Activated naive CD4-positive, alpha-beta T cell treated with anti-CD3 and anti-CD28 coated beads, Interleukin-2, amount 50 U/mL, for 16 hours (primary cell): ENCODE measurements at regions not wholly inside any gene's neighbourhood (a gene's known extent, or its start where the extent isn't known, plus 50 kb on each side); places are given as distances from the start of the nearest gene placed in this dataset.
A peak's percentile ranks its signal among the peaks of the same experiment; 100 is the strongest.

Source experiments
- DNase-seq: peaks from one replicate; pipeline ENCODE4 v3.0.0-alpha.2; 2020

DNA sequence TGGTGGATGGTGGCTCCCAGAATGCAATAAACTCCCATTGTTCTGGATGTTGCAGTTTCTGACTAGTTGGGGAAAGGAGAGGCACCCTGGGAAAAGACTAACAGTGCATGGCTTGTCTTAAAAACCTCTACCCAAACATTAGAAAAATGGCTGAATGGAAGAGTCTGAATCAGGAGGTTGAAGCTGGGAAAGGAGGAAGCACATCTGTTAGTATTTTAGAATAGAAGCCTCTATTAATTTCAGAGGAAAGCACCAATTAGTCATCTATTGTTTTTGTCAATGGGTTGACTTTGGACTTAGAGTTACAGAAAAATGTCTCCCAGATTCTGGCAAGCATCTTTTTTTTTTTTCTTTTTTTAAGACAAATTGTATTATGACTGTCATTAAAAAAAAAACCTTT is 56.1 kb upstream of the ELMO1 start:
- no peak for DNase-seq

DNA sequence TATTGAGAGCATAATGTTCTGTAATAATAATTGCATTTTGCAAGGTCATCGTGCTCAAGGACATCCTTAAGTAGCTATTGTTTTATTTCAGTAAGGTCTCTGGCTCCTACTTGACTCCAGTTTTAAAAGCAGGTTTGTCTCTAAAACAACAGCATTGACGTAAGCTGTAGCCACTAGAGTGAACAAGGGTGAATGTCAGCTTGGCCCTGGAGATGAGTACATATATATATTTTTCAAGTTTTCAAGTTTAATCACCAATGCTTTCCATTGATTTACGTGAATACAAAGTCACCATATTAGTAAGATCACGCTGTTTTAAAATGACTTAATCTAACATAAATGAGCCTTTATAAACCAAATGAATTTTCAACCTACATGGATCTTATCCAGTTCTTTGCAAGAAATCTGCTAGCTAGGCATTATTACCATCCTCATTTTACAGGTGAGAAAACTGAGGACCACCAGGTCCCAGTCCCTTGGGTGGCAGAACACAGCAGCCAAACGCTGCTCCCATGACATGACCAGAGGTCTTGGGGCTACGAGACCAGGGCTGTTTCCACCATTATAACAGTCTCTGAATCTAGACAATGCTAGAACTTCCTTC is 57.2 kb upstream of the ELMO1 start:
- DNase-seq, result no peak

DNA sequence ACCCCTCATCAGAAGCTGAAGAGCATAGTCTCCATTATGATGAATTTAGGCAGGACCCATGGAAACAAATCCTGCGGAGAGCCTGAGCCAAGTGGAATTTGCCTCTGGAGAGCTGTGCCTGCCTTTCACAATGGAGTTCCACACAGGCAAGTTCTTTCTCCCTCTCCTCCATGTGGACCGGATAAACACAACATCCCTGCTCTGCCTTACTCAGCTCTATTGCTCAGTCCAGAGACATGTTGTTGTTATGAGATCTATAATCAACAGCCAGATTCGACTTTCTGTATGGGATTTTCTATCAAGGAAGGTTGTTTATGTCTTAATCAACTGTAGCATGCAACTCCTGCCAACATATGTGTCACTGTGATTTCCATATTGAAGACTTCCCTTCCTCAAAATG is 59.5 kb upstream of the ELMO1 start:
- DNase-seq, result no peak

DNA sequence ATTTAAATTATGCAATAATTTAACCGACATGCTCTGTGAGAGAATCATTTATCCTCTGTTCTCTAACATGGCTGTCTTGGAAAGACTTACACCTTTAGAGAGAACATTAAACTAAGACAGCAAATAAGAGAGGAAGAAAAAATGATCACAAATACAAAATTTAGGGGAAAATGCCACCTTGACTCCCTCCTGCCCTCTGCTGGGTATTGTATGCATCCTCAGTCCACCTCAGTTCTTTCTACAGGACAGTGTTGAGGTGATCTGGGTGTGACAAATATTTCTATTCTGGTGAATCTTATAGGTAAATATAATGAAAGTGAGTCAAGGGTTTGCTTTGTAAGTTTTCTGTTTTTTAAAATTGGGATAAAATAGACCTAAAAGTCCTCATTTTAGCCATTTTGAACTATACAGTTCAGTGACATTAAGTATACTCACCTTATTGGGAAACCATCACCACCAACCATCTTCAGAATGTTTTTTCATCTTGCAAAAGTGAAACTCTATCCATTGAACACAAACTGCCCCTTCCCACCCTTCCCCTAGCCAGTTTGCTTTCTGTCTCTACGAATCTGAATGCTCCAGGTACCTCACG is 61.5 kb upstream of the ELMO1 start:
- peak; percentile 17 for DNase-seq

DNA sequence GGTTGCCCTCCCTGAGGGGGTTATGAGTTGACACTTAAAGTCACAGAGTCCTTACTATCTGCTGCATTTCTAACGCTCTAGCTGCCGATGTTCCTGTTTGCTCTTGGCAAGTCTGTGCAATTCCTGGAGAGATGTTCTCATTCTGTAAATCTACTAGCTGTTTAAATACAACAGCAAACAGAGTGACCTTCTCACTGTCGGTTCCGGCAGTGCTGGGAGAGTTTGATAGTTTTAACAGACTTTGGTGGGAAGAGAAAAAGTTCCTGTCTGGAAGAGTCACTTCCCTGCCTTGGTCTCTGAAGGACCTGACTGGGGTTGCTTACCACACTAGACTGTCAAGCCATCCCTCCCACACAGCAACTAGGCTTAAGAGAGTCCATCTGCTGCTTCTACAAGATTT is 63.3 kb upstream of the ELMO1 start:
- no peak for DNase-seq

DNA sequence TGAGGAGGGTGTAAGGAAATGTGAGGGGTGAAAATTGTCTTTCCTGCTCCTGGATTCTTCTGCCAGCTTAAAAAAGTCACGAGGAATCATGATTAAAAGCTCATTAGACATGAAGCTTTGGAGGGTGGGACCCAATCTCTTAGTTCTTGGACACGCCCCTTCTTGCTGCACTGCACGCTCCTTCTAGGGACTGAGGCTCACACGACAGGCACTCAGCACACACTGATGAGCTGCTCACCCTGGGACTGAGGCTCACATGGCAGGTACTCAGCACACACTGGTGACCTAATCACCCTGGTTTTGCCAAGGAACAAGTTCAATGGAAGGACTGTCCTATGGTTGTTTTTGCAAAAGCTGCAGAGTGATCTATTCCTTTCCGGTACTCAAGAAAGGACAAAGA is 65.8 kb upstream of the ELMO1 start:
- DNase-seq, result no peak

DNA sequence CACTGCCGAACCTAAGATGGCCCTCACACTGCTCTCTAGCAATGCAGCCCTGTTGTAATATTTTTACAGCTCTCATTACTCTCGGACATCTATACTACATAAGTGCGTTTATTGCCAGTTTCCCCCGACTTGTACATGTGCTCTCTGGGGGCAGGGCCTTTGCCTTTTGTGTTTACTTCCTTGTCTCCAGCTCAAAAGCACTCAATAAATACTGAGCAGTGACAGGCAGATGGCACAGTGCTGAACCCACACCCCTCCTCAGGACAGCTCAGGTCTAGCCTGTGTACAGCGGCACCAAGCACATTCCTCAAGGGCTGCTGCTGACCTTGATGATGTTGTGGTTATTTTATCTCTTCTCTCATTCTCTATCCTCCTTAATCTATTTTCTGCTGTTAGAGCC is 68.0 kb upstream of the ELMO1 start:
- no peak for DNase-seq

DNA sequence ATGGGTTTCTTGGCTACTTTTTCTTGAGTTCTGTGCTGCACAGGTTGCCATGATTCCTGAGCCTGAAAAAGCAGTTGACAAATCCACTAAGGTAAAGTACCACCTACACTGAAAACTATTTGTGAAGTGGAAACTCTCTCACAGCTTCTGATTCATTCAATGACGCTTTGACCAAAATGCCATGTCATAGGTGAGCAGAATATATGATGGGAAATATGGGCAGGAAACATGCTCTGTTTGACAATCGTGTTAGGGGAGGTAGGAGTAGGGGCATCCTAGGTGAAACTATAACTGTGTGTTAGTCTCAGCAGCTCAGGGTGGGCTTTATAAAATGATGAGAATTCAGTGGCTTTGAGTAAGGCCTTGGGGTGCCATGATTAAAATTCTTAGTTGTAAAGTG is 69.6 kb upstream of the ELMO1 start:
- no peak for DNase-seq

DNA sequence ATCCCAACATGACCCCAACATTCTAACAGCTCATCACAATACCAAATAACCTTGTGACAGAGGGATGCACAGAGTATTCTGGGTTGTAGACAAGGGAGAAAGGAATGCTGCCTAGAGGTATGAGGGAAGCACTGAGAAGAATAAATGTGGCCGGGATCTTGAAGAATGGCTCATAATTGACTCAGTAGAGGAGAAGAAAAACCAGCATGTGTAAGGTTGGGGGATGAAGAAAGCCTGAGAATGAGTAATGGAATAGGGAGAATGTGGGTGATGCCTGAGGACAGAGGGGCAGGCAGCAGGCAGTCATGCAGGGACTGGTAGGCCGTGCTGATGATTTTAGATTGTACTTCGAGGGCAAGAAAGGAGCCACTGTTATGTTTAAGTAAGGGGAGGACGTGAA is 75.4 kb upstream of the ELMO1 start:
- no peak for DNase-seq

DNA sequence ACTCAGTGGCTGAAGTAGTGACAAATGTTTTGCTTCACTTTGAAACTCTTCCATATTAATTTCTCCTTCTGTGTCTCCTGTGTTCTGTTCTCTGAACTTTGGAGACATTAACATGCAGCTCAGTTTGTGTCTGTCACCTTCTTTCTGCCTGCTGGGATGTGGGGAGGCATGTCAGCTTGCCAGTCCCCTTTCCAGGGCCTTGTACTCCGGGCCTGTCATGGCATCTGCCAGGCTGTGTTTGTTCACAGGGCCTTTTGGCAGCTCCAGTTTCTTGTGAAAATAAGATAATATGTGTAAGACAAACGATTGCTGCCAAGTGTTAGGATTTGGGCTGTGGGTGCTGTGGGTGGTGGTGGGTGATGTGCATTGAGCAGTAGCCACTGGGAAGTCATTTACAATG is 76.1 kb upstream of the ELMO1 start:
- no peak for DNase-seq

DNA sequence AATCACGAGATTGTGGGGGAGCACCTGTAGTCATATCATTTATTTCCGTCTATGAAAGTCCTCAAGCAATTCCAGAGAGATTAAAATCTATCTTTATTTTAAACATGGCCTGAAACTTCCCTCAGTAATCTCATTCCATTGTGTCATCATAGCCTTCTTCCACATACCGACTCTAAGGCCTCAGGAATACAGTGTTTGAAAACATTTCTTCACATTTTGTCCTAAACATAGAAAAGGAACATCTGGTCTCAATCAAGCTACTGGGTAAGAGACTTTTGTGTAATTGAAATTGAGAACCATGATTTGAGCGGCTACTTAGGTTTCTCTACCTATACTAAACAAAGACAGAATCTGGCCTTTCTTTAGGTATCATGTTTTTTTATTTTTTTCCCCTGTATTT is 78.0 kb upstream of the ELMO1 start:
- DNase-seq, result no peak

DNA sequence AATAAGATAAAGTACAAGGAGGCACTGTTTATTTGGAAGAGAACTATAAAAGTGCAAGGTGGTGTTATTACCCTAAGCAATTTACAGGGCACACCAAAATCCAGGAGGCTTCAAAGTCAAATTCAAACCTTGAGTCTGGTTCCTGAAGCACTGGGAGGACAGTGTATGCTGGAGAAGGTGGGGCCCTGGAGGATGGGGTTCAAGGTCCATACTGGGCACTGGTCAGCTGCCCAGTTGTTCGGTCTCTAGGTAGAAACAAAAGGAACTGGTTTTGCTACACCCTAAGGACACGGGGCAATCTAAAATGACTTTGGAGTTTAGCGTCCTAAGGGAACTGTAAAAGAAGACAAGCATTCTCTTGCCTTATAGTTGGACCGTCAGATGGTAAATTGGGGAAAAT is 78.4 kb upstream of the ELMO1 start:
- no peak for DNase-seq

DNA sequence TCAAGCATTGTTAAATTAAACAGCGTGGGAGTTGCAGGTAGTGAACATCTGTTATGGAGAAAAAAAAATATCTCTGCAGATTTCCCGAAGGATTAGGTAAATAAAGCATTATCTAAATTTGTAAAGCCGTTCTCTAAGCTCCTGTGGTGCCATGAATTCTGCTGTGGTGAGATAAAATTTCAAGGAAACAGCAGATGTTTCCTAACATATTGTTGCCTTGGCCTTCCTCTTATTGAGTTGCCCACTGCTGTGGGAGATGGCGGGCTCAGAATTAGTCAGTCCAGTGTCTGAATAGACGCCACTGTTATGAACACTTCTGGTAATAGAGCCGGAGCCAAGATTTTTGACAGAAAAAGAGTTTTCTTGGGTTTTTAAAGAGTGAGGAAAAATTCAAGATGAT is 82.6 kb upstream of the ELMO1 start:
- no peak for DNase-seq

DNA sequence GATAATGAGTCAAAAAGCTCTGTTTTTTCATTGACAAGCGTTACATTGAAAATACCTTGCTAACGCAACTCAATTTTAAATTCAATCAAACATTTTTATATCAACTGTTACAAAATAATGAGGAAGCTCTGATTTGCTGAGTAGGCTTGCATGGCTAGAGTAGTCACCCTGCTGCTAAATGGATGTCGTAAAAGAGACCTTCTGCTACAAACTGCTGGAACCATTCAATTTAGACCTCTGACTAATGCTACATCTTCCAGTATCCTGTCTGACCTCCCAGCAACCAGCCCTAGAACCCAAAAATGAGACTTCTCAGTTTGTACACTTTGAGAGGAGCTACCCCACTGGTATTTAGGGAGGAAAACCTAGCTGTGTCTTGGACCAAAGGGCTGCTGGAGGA is 84.0 kb upstream of the ELMO1 start:
- DNase-seq, result no peak

DNA sequence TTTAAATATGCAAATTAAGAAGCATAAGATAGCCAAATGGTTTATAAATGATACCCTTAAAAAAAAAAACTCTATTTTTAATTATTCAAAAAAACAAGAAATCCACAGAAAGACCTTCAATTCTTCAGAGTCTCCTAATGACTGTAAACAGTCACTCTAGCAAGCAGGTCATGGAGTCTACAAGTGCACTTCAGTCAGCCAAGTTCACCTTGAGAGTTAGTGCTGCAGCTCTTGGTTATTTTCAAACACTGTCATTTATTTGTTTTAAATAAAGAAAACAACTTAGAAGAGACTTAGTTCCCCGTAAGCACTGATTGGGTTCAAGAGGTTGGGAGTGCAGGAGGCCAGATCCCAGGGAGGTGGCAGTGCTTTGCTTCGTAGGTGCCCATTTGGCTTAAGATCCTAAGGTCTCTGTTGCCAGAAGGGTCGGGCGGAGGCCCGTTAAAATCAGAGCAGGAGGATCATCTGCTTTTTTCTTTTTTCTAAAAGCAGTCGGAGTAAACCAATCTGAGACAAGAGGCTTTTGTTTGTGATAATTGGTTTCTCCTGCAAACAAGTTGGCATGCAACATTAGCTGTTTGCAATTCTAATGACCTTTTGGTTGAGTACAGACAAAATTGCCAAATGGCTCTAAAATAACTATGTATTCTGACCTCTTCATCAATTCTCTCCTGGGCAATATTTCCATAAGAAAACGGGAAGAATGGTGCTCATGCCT is 86.4 kb upstream of the ELMO1 start:
- DNase-seq, result no peak

DNA sequence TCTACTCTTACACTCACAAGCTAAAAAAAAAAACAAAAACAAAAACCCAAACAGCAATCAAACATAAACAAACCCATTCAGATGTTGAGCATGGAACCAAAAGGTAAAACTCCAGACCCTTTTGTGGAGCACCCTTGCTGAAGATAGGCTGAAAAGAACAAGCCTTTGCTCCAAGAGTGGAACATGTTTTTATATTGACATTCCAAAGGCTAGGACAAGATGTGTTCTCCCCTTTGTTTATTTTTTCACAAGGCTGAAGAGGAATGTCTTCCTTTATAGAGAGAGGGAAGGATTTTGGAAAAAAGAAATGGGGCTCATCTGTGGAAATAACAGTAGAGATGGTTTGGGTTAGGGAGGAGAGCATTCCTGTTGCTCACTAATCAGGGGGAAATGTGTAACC is 87.2 kb upstream of the ELMO1 start:
- DNase-seq, result no peak

DNA sequence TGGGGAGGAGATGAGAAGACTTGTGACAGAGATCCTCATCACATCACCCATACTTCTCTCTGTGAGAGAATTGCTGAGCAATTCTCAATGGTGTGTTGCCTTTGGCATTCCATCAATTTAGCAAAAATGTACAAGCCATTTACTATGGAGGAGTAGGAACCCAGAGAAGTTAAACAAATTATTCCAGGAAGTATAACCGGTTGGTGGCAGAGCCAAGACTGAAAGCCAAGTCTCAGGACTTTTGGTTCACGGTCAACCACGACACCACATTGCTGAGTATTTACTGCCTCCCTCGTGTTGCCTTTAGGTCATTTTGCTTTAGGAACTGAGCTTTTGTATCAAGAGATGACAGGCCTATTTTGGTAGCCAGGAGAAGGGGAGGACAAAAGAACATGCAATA is 88.0 kb upstream of the ELMO1 start:
- DNase-seq, result no peak

DNA sequence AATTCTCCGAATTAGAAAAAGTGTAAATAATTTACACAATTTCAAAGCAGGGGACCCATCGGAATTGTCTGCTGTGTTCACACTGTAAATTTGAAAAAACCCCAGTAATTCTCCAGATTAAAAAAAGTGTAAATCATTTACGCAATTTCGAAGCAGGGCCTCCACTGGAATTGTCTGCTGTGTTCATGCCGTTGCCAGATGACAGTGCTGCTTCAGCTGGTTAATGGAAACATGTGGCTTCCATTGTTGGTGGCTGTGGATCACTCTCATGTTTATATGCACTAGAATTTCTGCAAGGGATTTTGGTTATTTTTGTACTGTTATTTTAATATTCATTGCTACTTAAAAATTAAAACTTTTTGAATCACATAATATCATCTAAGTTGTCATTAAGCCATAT is 88.8 kb upstream of the ELMO1 start:
- no peak for DNase-seq

DNA sequence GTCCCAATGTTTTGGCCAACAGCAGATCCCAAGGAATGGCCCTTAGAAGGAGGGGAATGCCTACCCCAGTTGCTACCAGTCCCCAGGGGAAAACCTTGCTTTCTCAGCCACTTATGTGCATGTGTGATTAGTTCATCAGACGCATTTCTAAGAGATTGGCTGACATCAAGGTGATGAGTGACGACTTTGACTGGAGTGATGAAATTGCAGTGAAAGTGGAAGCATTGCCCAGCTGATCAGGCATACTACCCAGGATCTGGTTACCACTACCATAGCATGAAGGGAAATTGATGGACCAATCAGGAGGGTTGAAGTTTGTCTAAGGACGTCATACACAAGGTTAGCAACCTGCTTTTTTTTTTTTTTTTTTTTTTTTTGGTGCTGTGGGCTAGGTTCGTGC is 90.3 kb upstream of the ELMO1 start:
- DNase-seq, result no peak

DNA sequence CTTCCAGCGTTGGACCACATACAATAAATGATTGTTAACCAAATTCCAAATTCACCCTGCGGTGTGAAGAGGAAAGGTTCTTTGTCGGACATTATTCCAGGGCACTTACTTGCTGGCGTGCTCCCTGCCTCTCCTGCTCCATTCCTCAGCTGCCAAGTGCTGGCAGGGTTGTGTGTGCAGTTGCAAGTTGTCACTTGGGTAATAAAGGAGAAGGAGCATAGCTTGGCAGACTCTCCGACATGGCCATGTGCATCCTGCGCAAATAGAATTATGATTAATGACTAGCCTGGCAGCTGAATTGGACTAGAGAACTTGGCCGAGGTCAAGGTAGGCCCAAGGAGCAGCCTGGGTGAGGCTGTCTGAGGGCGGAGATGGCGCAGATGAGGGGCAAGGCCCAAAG is 92.3 kb upstream of the ELMO1 start:
- no peak for DNase-seq

DNA sequence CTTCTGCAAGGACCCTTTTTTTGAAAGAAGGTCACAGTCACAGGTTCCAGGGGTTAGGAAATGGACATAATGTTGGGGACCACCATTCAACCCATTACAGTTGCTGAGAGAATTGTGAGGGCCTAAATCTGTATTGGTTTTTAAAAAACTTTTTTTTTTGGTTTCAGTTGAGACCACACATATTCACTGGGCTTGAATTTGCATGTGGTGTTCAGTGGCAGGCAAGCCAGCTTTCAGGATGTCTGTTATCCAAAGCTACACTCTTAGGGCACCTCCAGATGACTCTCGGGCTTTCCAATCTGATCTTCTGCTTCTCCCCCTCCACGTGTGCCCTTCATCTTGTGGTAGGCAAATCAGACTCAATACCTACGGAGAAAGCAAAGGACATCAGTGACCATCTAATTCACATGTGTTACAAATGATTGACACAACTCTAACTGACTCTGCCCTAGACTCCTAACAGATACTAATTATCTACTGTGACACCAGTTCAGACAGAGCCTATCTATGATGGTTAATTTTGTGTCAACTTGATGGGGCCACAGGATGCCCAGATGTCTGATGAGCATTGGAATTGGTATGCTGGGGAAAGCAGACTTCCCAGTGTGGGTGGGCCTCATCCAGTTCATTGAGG is 93.3 kb upstream of the ELMO1 start:
- DNase-seq, result no peak

DNA sequence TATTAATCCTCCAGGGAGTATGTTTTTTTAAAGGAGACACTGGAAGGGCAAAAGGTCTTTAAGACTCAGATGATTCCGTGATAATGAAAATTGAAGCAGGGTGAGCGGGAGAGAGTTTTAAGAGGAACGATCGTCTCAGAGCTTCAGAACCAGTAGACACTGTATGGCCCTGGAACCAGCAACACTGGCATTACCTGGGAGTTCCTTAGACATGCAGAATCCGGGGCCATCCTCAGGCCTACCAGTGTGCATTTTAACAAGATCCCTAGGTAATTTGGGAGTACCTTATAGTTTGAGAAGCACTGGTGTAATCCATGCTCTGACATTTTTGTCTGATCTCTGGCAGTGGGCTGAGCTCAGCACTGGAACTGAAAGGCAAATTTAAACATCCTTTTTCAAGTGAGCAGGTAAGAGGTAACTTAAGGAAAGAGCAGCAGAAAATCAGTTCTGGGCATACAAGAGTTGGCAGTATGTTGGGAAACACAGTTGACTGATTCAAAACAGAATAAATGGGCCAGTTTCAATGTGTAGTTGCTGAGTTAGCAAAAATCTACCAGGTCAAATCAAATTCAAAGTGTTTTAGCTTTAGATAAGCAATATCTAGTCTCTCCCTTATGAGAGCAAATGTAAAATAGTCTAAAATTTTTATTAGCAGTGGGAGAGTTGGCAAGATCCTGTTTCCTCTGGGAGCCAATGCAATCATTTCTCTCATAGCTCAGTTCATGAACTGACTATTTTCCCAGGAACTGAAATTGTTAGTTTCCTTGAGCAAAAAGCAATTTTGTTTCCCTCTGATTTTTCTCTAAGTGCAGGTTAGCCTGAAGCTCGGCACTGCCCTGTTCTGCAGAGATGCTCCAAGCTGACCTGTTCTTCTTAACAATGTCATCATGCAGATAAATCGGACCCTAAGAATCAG is 97.2 kb upstream of the ELMO1 start:
- no peak for DNase-seq

DNA sequence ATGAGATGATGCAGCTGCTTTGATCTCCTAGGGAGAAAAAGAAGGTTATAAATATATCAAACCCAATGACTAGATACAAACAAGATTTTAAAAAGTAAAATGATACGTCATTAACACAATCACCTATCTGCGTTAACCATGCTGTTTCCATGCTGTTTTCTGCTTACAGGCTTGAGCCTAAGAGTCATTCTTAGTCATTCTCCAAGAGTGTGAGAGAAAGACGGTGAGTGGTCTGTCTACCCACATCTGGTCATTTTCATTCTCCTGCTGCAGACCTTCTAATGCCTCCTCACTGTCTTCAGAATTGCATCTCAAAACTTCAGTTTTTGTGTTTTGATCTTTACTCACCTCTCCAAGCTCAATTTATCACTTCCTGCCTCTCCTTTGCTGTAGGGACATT is 98.0 kb upstream of the ELMO1 start:
- no peak for DNase-seq
